Choroid plexus epithelial cell (primary cell): ENCODE measurements at regions not wholly inside any gene's neighbourhood (a gene's known extent, or its start where the extent isn't known, plus 50 kb on each side); places are given as distances from the start of the nearest gene placed in this dataset.

Source experiments
- DNase-seq: peaks from one replicate; pipeline ENCODE4 v3.0.0-alpha.2; 2010; ENCODE audit warnings: low read depth
- H3K4me3 ChIP-seq: 2 replicates; pipeline ENCODE4 v1.5.1; 2011; ENCODE audit warnings: low read depth, mild to moderate bottlenecking, control low read depth, low read length, moderate library complexity
- CTCF ChIP-seq: conservative IDR thresholded peaks from 2 replicates; pipeline ENCODE4 v1.5.1; 2011; ENCODE audit warnings: low read depth, mild to moderate bottlenecking, control low read depth, inconsistent platforms, low read length, moderate library complexity

DNA sequence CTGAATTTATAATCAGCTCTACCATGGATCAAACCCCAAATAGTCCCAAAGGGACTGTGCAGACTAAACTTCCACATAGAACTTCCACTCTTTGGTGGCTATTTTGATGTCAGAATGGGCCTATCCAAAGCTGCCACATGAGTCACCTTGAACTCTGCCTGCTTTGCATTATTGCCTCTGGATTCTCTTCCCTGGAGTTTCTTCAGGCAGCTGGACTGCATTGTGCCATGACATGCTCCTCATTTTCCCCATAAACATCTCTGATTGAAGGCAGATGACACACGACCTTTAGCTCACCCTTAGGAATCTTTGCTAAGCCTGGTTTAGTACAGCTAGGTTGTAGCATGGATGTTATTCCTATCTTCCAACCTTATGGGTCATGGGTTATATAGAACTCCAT is 251.7 kb downstream of the FZD1 start:
- TF ChIP-seq CTCF = no peak
- DNase-seq = no peak
- no peak overlapping the region for H3K4me3 ChIP-seq

- peak; percentile 40 for DNase-seq
- no peak overlapping the region for H3K4me3 ChIP-seq
- no peak for TF ChIP-seq CTCF
Observed at GRCh38 chr7:91517201-91517785, 253.1 kb downstream of the FZD1 start.

- TF ChIP-seq CTCF = no peak
- no peak for DNase-seq
- H3K4me3 ChIP-seq = no peak overlapping the region
Observed at GRCh38 chr7:91518058-91518457, 253.8 kb downstream of the FZD1 start.

GRCh38 chr7:91519241-91520158 is 255.3 kb downstream of the FZD1 start:
- peak; percentile 70 for DNase-seq
- no peak for TF ChIP-seq CTCF
- H3K4me3 ChIP-seq = no peak overlapping the region

DNA sequence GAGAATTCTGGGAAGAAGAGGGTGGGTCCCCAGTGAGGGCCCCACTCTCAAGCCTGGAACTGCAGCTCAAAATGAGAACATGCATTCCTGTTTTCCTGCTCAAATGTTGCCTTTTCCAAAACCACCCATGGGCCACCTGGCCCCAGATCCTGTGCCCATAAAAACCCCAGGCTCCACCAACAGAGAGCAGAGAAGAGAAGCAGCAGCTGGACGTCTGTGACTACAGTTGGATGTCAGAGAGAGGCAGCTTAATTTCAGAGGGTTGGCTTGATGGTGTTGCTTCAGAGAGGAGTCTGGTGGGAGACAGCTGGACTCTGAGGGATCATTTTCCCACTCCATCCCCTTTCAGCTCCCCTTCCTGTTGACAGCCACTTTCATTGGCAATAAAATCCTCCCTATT is 256.4 kb downstream of the FZD1 start:
- TF ChIP-seq CTCF = no peak
- DNase-seq = no peak
- H3K4me3 ChIP-seq = no peak overlapping the region

DNA sequence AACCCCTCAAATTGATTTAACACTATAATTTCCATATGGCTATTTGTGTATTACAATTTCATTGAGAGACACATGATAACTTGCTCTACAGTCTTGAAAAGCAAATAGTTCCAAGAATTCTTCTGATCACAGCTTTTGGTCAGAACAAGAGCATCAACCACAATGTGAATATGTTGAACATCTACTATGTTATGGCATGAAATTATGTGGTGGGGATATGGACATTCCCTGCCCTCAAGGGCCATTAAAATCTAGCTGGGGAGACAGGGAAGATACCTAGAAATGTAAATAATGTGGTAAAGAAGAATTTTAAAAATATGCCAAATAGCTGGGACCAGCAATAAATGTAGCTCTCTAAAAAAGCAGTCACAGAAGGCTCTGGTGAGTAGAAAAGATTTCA is 262.2 kb downstream of the FZD1 start:
- H3K4me3 ChIP-seq = no peak overlapping the region
- DNase-seq = no peak
- no peak for TF ChIP-seq CTCF

DNA sequence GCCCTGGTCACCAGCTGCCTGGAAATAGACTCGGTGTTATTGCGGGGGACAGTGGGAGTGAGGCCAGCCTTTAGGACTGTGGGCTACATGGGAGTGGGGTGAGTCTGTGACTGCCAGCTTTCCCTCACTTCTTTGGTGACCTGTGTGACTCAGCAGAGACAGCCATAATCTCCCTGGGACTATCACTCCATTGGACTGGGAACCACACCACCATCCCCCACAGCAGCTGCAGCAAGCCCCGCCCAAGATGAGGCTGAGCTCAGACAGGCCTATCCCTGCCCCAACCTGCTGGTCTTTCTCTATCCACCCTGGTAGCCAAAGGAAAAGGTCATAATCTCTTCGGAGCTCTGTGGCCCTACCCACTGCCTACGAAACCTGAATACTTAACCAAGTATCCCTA is 263.2 kb downstream of the FZD1 start:
- no peak overlapping the region for H3K4me3 ChIP-seq
- no peak for TF ChIP-seq CTCF
- no peak for DNase-seq
